OCI-LY7 (cell line): ENCODE measurements at regions not wholly inside any gene's neighbourhood (a gene's known extent, or its start where the extent isn't known, plus 50 kb on each side); places are given as distances from the start of the nearest gene placed in this dataset.

Experiments
- BruUV-seq: library from RNA; stranded (reverse); fragments of 400-500 nt; replicated peaks from 2 replicates; lab custom pipeline; 2021; lab: Mats Ljungman, UMichigan
- CTCF ChIA-PET: fragments of 300-600 bp; sonication (Branson Sonifier 250); formaldehyde crosslinking; loops from one replicate; lab custom pipeline; 2022; ENCODE audit warnings: antibody characterized with exemption; ENCODE audit not compliant: unreplicated experiment; lab: Charles Lee
- POLR2A ChIA-PET: fragments of 300-600 bp; sonication (Branson Sonifier 250); formaldehyde crosslinking; loops from one replicate; lab custom pipeline; 2022; ENCODE audit warnings: antibody characterized with exemption; lab: Charles Lee
- DNase-seq: peaks from one replicate; pipeline ENCODE4 v3.0.0-alpha.2; 2015; ENCODE audit warnings: low spot score
- H2AFZ ChIP-seq: fragments of 200-600 bp; sonication (generic), shearing (Covaris generic); 2 replicates; pipeline ENCODE4 v1.6.1; 2014; ENCODE audit warnings: mild to moderate bottlenecking, antibody characterized with exemption, low read length, moderate library complexity
- H3K27ac ChIP-seq: fragments of 200-600 bp; sonication (generic); 2 replicates; pipeline ENCODE4 v1.5.1; 2014; ENCODE audit warnings: mixed run types, low read depth, mild to moderate bottlenecking, moderate library complexity, low read length, inconsistent platforms; ENCODE audit not compliant: poor library complexity, severe bottlenecking
- H3K36me3 ChIP-seq: fragments of 200-600 bp; sonication (generic); 2 replicates; pipeline ENCODE4 v1.6.1; 2014; ENCODE audit warnings: mild to moderate bottlenecking, antibody characterized with exemption, low read length, moderate library complexity, mixed read lengths; ENCODE audit not compliant: insufficient read depth
- H3K4me1 ChIP-seq: fragments of 200-600 bp; sonication (generic); 2 replicates; pipeline ENCODE4 v1.5.1; 2014; ENCODE audit warnings: mild to moderate bottlenecking, low read length; ENCODE audit not compliant: insufficient read depth, poor library complexity, severe bottlenecking
- H3K4me2 ChIP-seq: fragments of 200-600 bp; sonication (generic); 2 replicates; pipeline ENCODE4 v1.6.1; 2014; ENCODE audit warnings: mild to moderate bottlenecking, low read length
- H3K4me3 ChIP-seq: fragments of 200-600 bp; sonication (generic); 2 replicates; pipeline ENCODE4 v1.5.1; 2014; ENCODE audit warnings: mild to moderate bottlenecking, low read depth, low read length; ENCODE audit not compliant: poor library complexity, severe bottlenecking
- H3K79me2 ChIP-seq: fragments of 200-600 bp; sonication (generic); 2 replicates; pipeline ENCODE4 v1.6.1; 2016; ENCODE audit warnings: low read depth, mild to moderate bottlenecking, low read length, moderate library complexity, mixed read lengths; ENCODE audit not compliant: insufficient read depth
- H3K9me2 ChIP-seq: fragments of 200-600 bp; sonication (generic); 2 replicates; pipeline ENCODE4 v1.6.1; 2016; ENCODE audit warnings: mild to moderate bottlenecking, low read length, mixed read lengths; ENCODE audit not compliant: insufficient read depth
- H3K9me3 ChIP-seq: fragments of 200-600 bp; sonication (generic); 2 replicates; pipeline ENCODE4 v1.6.1; 2014; ENCODE audit warnings: mild to moderate bottlenecking, mixed run types, low read length, mixed read lengths
- H4K20me1 ChIP-seq: fragments of 200-600 bp; sonication (generic); 2 replicates; pipeline ENCODE4 v1.6.1; 2014; ENCODE audit warnings: mild to moderate bottlenecking, antibody characterized with exemption, low read length, moderate library complexity, mixed read lengths; ENCODE audit not compliant: insufficient read depth
- CTCF ChIP-seq: fragments of 200-600 bp; sonication (generic); conservative IDR thresholded peaks from 2 replicates; pipeline ENCODE4 v1.5.1; 2014; ENCODE audit warnings: mild to moderate bottlenecking, antibody characterized with exemption, low read length, moderate library complexity, mixed read lengths
- EZH2phosphoT487 ChIP-seq: fragments of 200-600 bp; sonication (generic); IDR thresholded peaks from 2 replicates; pipeline ENCODE4 v1.6.1; 2018; ENCODE audit warnings: low read depth, borderline replicate concordance, mild to moderate bottlenecking, mixed run types, antibody characterized with exemption, low read length, moderate library complexity, mixed read lengths
- intact Hi-C: fragments of 100-400 bp; cut with micrococcal nuclease; formaldehyde crosslinking; loops from one replicate; pipeline ENCODE4 v1.10.0; 2022; ENCODE audit not compliant: unreplicated experiment

GRCh38 chr17:52388941-52389340 is 230.4 kb upstream of the CA10 start:
- no peaks in the 10 kb centered on the region for H3K79me2 ChIP-seq
- H3K4me3 ChIP-seq: no peak overlapping the region
- CTCF ChIA-PET: no interaction called here
- no TSS peak for BruUV-seq
- H3K4me2 ChIP-seq: no peak overlapping the region
- no peak for DNase-seq
- H3K27ac ChIP-seq: no peak overlapping the region
- no peaks in the 10 kb centered on the region for H3K36me3 ChIP-seq
- no peaks in the 10 kb centered on the region for H3K9me2 ChIP-seq
- POLR2A ChIA-PET: no interaction called here
- intact Hi-C loops: no loop called here
- H4K20me1 ChIP-seq: no peaks in the 10 kb centered on the region
- H3K9me3 ChIP-seq: no peaks in the 10 kb centered on the region
- no peak overlapping the region for H2AFZ ChIP-seq
- no peaks in the 10 kb centered on the region for H3K4me1 ChIP-seq
- no peak for TF ChIP-seq CTCF
- TF ChIP-seq EZH2phosphoT487: no peak

GRCh38 chr17:52384695-52385094 is 226.2 kb upstream of the CA10 start:
- no peaks in the 10 kb centered on the region for H3K9me3 ChIP-seq
- no peak overlapping the region for H3K4me3 ChIP-seq
- DNase-seq: no peak
- no peaks in the 10 kb centered on the region for H3K4me1 ChIP-seq
- no peak overlapping the region for H2AFZ ChIP-seq
- no TSS peak for BruUV-seq
- intact Hi-C loops: no loop called here
- H4K20me1 ChIP-seq: no peaks in the 10 kb centered on the region
- no peak for TF ChIP-seq CTCF
- no peak for TF ChIP-seq EZH2phosphoT487
- POLR2A ChIA-PET: no interaction called here
- no peaks in the 10 kb centered on the region for H3K79me2 ChIP-seq
- no peaks in the 10 kb centered on the region for H3K9me2 ChIP-seq
- no peak overlapping the region for H3K4me2 ChIP-seq
- CTCF ChIA-PET: no interaction called here
- H3K36me3 ChIP-seq: no peaks in the 10 kb centered on the region
- H3K27ac ChIP-seq: no peak overlapping the region

GRCh38 chr17:52383493-52384100 is 225.1 kb upstream of the CA10 start:
- peak; percentile 52 for DNase-seq
- Histone ChIP-seq H3K36me3 (no peaks in the 10 kb centered on the region), H3K9me2 (no peaks in the 10 kb centered on the region), H3K4me1 (no peaks in the 10 kb centered on the region), H4K20me1 (no peaks in the 10 kb centered on the region), H3K27ac (no peak overlapping the region), H2AFZ (no peak overlapping the region), H3K9me3 (no peaks in the 10 kb centered on the region), H3K4me3 (no peak overlapping the region), H3K4me2 (no peak overlapping the region), H3K79me2 (no peaks in the 10 kb centered on the region)
- TF ChIP-seq CTCF (peak; percentile 84), EZH2phosphoT487 (no peak)
- ChIA-PET CTCF (no interaction called here), POLR2A (interaction anchor here (0.6 kb wide), 1 partner anchor 97 kb away, joined by 4 read pairs; no protein-coding TSS in a partner anchor)
- intact Hi-C loops: no loop called here
- no TSS peak for BruUV-seq
